RPMI7951 (cell line): ENCODE measurements at regions not wholly inside any gene's neighbourhood (a gene's known extent, or its start where the extent isn't known, plus 50 kb on each side); places are given as distances from the start of the nearest gene placed in this dataset.
"Not testable (repeated sequence)": the region's sequence is repeated elsewhere in the genome, so short reads cannot be mapped to it uniquely, and the experiment has no call there.

Experiments
- DNase-seq: peaks from one replicate; pipeline ENCODE4 v3.0.0-alpha.2; 2012; ENCODE audit warnings: low read depth

GRCh38 chr3:75840160-75840559 lies 54.8 kb upstream of the ZNF717 start:
- DNase-seq: not testable (repeated sequence)

DNA sequence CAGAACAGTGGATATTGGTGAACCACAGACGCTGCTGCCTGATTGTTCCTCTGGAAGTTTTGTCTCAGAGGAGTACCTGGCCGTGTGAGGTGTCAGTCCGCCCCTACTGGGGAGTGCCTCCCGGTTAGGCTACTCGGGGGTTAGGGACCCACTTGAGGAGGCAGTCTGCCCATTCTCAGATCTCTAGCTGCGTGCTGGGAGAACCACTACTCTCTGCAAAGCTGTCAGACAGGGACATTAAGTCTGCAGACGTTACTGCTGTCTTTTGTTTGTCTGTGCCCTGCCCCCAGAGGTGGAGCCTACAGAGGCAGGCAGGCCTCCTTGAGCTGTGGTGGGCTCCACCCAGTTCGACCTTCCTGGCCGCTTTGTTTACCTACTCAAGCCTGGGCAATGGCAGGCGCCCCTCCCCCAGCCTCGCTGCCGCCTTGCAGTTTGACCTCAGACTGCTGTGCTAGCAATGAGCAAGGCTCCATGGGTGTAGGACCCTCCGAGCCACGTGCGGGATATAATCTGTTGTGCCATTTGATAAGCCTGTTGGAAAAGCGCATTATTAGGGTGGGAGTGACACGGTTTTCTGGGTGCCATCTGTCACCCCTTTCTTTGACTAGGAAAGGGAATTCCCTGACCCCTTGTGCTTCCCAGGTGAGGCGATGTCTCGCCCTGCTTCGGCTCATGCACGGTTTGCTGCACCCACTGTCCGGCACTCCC lies 65.1 kb upstream of the ZNF717 start:
- DNase-seq: not testable (repeated sequence)

DNA sequence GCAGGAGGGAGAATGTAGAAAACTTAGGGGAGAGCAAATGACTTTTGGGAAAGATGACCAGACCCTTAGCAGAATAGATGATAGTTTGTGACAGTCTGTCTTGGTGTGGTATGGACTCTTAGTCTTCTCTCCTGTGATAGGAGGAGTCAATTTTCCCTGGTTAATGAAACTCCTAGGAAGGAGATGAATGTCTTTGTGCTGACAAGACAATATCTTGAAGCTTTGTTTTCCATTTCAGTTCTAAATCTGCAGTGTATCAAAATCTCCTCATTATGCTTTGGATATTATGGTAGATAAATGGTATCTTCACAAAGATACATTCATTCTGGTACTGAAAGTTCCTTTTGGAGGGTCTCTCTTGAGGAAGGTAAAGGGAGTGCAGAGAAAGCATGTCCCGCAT lies 77.8 kb upstream of the ZNF717 start:
- no peak for DNase-seq

- DNase-seq: no peak
Measured at GRCh38 chr3:75863878-75864277, 78.5 kb upstream of the ZNF717 start.

DNA sequence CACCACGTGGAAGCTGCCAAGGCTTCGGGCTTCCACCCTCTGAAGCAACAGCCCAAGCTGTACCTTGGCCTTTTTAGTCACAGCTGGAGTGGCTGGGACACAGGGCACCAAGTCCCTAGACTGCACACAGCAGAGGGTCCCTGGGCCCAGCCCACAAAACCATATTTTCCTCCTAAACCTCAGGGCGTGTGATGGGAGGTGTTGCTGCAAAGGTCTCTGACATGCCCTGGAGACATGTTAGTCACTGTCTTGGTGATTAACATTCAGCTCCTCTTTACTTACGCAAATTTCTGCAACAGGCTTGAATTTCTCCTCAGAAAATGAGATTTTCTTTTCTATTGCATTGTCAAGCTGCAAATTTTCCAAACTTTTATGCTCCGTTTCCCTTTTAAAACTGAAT lies 98.4 kb upstream of the ZNF717 start:
- DNase-seq: not testable (repeated sequence)

GRCh38 chr3:75886971-75887526 lies 101.7 kb upstream of the ZNF717 start:
- peak; percentile 3 for DNase-seq

DNA sequence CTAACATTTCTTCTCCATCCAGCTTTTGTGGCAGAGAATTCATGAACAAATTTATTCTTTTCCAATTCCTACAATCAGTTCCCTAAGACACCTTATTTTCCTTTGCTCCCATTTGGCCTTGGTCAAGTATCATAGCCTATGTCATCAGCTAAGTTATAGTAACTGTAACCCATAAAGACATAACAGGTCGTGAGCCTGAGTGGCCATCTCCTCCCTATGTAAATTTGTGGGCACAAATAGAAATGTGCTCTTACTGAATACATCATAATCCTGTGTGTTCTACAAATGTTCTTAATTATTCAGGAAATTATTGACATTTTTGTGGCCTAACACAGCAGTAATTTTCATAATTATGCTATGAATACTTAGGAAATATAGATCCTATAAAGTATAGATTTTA lies 108.9 kb upstream of the ZNF717 start:
- no peak for DNase-seq

DNA sequence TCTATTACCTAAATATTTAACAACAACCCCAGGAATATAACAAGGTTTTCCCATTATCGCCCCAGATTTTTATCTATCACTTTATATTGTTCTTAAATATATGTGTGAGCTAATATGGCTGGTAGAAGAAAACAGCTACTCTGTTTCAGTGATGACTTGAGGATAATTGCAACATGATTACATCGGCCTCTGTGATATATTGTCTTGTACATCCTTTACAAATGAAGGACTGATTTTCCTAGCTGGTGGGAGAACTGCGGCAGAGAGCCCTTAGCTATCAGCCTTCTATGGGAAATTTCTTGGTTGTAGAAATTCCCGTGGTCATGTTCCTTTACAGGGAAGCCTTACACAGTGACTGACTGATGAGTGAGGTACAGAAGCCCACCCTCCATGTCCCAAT lies 110.9 kb upstream of the ZNF717 start:
- DNase-seq: no peak

DNA sequence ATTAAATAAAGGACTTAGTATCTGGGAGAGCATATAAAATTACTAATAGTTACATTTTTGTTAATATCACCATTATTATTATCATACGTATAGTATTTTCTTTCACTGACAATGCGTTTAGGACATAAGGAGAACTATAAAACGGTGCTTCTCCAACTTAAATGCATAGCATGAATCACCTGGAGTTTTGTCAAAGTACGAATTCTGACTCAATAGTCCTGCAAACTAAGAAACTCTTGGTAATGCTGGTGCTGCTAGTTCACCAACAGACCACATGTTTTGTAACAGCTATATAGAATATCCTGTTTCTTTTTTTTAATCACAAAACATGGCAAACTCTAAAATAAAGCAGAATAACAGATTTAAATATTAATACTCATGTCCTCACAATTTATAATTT lies 116.1 kb upstream of the ZNF717 start:
- not testable (repeated sequence) for DNase-seq

DNA sequence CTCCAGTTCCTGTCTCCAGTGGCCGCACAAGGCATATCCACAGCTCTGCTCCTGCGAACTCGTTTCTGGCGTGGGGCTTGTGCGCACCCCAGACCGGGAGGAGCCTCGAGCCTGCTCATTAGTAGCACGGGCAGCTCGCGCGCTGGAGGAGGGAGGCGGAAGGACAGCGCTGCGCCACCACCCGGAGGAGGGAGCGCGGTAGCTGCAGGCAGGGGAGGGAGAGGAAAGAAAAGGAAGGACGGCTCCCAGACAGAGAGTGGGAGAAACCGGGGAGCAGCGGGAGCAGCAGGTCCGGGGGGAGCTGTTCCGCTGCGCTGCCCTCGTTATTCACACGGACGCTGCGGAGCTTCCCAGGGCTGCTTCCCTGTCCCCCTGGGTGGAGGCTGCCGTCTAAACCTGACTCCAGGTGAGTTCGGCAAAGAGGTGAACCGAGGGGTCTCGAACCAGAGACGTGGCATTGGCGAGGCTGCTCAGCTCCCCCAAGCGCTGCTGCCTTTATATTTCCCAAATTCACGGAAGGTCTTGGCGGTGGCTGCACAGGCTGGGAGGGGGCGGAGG lies 121.3 kb upstream of the ZNF717 start:
- DNase-seq: no peak

DNA sequence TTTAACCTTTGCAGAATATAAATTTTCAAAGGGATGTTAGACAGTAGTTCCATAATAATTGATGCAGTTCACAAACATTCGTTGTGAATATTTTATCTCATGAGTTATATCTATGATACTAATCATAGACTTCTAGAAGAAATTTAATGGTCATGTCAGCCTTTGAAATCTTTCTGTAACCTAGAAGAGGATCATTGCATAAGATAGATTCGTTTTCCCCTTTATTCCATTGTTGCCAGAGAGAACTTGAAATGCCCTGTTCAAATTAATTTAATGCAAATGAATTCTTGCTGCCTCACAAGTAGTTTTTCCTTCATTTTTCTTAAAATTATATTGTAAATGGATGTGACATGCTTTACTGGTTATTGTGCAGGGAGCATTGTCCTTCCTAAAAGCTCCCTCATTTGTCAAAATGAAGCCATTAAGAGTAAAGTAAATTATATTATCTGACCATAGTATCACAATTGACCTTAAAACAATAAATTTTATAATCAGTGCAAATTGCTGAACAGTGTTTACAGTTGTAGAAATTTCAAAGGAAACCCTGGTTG lies 128.5 kb upstream of the ZNF717 start:
- no peak for DNase-seq

GRCh38 chr3:75914741-75915140 lies 129.4 kb upstream of the ZNF717 start:
- DNase-seq: not testable (repeated sequence)

GRCh38 chr3:75938921-75939320 lies 153.6 kb upstream of the ZNF717 start:
- DNase-seq: no peak

GRCh38 chr3:75951941-75952340 lies 166.6 kb upstream of the ZNF717 start:
- no peak for DNase-seq

DNA sequence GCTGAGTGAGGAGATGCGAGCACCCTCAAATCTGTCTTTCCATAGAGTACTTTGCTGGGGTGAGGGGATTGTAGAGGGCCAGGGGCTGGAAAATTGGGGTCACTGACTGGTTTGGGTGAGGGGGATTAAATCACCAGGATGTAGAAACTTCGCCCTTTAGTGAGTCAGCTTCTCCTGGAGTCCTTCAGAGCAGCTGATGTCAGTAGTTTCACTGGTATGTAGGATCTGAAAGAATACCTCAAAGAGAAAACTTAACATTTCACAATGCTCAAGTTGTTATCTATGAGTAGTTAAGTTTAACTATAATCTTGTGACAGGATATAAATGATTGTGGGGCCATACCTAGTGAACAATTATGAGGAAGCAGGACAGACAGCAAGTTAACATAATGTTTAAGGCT lies 174.7 kb upstream of the ZNF717 start:
- not testable (repeated sequence) for DNase-seq

DNA sequence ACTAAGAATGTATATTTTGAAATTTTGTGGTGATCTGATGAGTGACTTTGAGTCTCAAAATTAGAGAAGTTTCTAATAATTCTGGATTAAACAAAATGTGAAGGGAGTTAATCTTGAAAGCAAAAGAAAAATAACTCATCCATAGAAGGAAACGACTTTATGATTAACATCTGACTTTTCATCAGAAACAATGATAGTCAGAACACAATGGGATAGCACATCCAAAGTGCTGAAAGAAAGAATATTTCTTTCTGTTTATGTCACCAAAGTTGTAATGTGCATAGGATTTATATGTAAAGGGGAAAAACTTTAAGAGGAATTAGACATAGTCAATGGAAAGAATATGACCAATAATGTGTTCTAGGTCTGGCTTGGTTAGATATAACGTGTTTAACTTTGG lies 176.7 kb upstream of the ZNF717 start:
- DNase-seq: not testable (repeated sequence)

- DNase-seq: no peak
Measured at GRCh38 chr3:75967071-75967470, 181.7 kb upstream of the ZNF717 start.

GRCh38 chr3:75978686-75979085 lies 193.3 kb upstream of the ZNF717 start:
- DNase-seq: no peak

GRCh38 chr3:75981401-75981800 lies 196.1 kb upstream of the ZNF717 start:
- no peak for DNase-seq

GRCh38 chr3:75982151-75982550 lies 196.8 kb upstream of the ZNF717 start:
- no peak for DNase-seq

DNA sequence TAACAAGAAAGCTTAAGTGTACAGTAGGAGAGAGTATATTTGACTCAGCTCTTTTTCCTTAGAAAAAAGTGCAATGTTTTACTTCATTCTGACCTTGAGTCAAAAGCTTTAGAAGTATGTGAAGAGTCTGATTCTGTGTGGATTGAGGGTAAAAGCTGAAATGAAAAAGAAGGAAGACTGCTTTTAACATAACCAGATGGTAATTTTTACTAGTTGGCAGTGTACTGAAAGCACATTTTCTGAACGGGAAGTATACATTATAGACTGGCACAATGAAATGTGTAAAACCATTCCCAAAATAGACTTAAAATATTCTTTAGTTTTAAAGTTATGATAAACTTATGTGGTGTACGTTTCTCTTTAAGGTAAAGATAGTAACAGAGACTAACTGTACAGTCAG lies 197.8 kb upstream of the ZNF717 start:
- no peak for DNase-seq

DNA sequence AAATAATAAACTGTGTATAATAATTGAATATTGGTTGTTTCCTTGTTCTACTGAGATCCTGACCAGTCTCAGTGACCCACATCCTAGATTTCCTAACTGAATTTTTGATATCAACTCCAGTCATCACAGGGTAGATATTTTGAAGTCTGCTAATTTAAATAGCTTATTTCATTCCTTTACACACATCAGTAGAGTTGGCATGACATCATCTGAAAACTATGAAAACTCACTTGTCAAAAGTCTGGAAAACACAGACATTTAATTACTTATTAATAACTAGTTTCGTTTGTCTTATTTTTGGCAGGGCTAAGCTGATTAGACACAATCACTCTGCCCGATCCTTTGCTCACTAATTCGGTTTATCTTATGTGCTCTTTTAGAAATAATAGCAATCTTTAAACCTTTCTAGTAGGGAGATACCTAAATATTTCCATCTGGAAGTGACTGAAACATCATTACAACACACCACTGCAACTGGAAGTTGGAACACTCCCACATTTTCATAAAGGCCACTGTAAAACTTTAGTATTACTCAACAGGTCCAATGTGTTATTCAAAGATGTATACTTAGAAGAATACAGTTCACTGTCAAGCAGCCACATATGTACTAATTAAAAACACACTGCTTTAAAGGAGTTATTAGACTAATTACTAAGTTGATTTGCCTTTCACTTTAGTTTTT lies 198.4 kb upstream of the ZNF717 start:
- no peak for DNase-seq

- no peak for DNase-seq
Measured at GRCh38 chr3:75985432-75985831, 200.1 kb upstream of the ZNF717 start.
